GM12878 (cell line): ENCODE measurements at regions not wholly inside any gene's neighbourhood (a gene's known extent, or its start where the extent isn't known, plus 50 kb on each side); places are given as distances from the start of the nearest gene placed in this dataset.

Source experiments
- ATAC-seq: fragments of 200-7000 bp; cut with Tn5 transposase; 3 replicates; pipeline ENCODE4 v1.9.1; 2020; ENCODE audit warnings: mild to moderate bottlenecking, moderate library complexity
- BruUV-seq: library from RNA; stranded (reverse); fragments of 400-500 nt; replicated peaks from 2 replicates; lab custom pipeline; 2021; lab: Mats Ljungman, UMichigan
- CTCF ChIA-PET: fragments of 300-600 bp; sonication (Branson Sonifier 250); formaldehyde crosslinking; extraction: SDS; loops from one replicate; lab custom pipeline; 2021; ENCODE audit warnings: inconsistent platforms; lab: Yijun Ruan, JAX
- POLR2A ChIA-PET: fragments of 350-600 bp; formaldehyde crosslinking; extraction: SDS; loops from one replicate; lab custom pipeline; 2021; ENCODE audit warnings: inconsistent platforms; lab: Charles Lee
- RAD21 ChIA-PET: fragments of 300-600 bp; sonication (Branson Sonifier 250); formaldehyde crosslinking; loops from one replicate; lab custom pipeline; 2023; ENCODE audit warnings: antibody characterized with exemption; ENCODE audit not compliant: unreplicated experiment; lab: Charles Lee
- SMC1A ChIA-PET: fragments of 300-600 bp; sonication (Branson Sonifier 250); formaldehyde crosslinking; loops from one replicate; lab custom pipeline; 2023; ENCODE audit not compliant: unreplicated experiment, uncharacterized antibody; lab: Charles Lee
- DNase-seq: peaks from one replicate; pipeline ENCODE4 v3.0.0-alpha.2; 2011; ENCODE audit warnings: low read depth, low spot score
- FAIRE-seq: peaks from 3 replicates; lab custom pipeline; 2011; peaks lifted over from hg19 to GRCh38; lab: Jason Lieb, UNC
- H2AFZ ChIP-seq: 2 replicates; pipeline ENCODE4 v1.6.0; 2011; ENCODE audit warnings: low read depth, low read length, control low read depth; ENCODE audit not compliant: control insufficient read depth
- H3K27ac ChIP-seq: 2 replicates; pipeline ENCODE4 v1.5.1; 2011; ENCODE audit warnings: control low read depth; ENCODE audit not compliant: control insufficient read depth, insufficient read depth
- H3K27me3 ChIP-seq, 2 experiments: replicated peaks in 1 of 2; 2 replicates each; pipeline versions ENCODE4 v1.6.0 to v1.6.1; 2011; ENCODE audit warnings: low read length in 1 of 2; ENCODE audit not compliant: control insufficient read depth in 2 of 2, insufficient read depth in 2 of 2
- H3K36me3 ChIP-seq, 2 experiments: 2 replicates each; pipeline ENCODE4 v1.5.1; 2011; ENCODE audit warnings: low read length in 1 of 2; ENCODE audit not compliant: control insufficient read depth in 2 of 2, insufficient read depth in 2 of 2
- H3K4me1 ChIP-seq: 2 replicates; pipeline ENCODE4 v1.6.1; 2011; ENCODE audit warnings: mild to moderate bottlenecking, low read length, moderate library complexity, mixed read lengths; ENCODE audit not compliant: control insufficient read depth, insufficient read depth
- H3K4me2 ChIP-seq: 2 replicates; pipeline ENCODE4 v1.6.0; 2011; ENCODE audit warnings: control low read depth; ENCODE audit not compliant: control insufficient read depth, insufficient read depth
- H3K4me3 ChIP-seq: fragments of 200-600 bp; sonication (generic); 2 replicates; pipeline ENCODE4 v1.5.1; 2016
- H3K79me2 ChIP-seq: 2 replicates; pipeline ENCODE4 v1.6.0; 2011; ENCODE audit warnings: low read length; ENCODE audit not compliant: control insufficient read depth, insufficient read depth
- H3K9ac ChIP-seq: 2 replicates; pipeline ENCODE4 v1.8.0; 2011; ENCODE audit warnings: low read length, control low read depth, mixed read lengths; ENCODE audit not compliant: control insufficient read depth, insufficient read depth
- H3K9me3 ChIP-seq: replicated peaks from 3 replicates; pipeline ENCODE4 v1.5.1; 2011; ENCODE audit warnings: mild to moderate bottlenecking, low read length; ENCODE audit not compliant: control insufficient read depth, insufficient read depth
- H4K20me1 ChIP-seq: 2 replicates; pipeline ENCODE4 v1.6.0; 2011; ENCODE audit not compliant: control insufficient read depth, insufficient read depth
- CBX3 ChIP-seq: fragments of 200-600 bp; sonication (generic); IDR thresholded peaks from 2 replicates; pipeline ENCODE4 v1.6.1; 2016; ENCODE audit warnings: low read depth, borderline replicate concordance
- CEBPB ChIP-seq, 2 experiments: fragments of 150-350 bp in 1 of 2; IDR thresholded peaks; 2 replicates each; pipeline ENCODE4 v1.6.1; 2012 to 2014; ENCODE audit warnings: low read depth in 2 of 2, low read length in 2 of 2, borderline replicate concordance in 1 of 2, inconsistent platforms in 1 of 2
- CHD2 ChIP-seq: IDR thresholded peaks from 2 replicates; pipeline ENCODE4 v1.6.1; 2011; ENCODE audit warnings: low read depth, low read length, improper control_type of control experiment, borderline replicate concordance
- JUNB ChIP-seq: IDR thresholded peaks from 2 replicates; pipeline ENCODE4 v1.6.1; 2016; ENCODE audit warnings: antibody characterized with exemption, mild to moderate bottlenecking
- JUND ChIP-seq: IDR thresholded peaks from 2 replicates; pipeline ENCODE4 v1.6.1; 2012; ENCODE audit warnings: low read depth, mild to moderate bottlenecking, low read length, improper control_type of control experiment, moderate library complexity
- PAX5 ChIP-seq: IDR thresholded peaks from 2 replicates; pipeline ENCODE4 v1.6.1; 2011; ENCODE audit warnings: low read depth, low read length, borderline replicate concordance
- PAX8 ChIP-seq: fragments of 450-650 bp; IDR thresholded peaks from 2 replicates; pipeline ENCODE4 v1.6.1; 2017; ENCODE audit warnings: mild to moderate bottlenecking, moderate library complexity
- PML ChIP-seq: IDR thresholded peaks from 2 replicates; pipeline ENCODE4 v1.6.1; 2012; ENCODE audit warnings: low read length, inconsistent platforms
- RELA ChIP-seq: fragments of 450-650 bp; IDR thresholded peaks from 2 replicates; pipeline ENCODE4 v1.8.0; 2014; ENCODE audit warnings: borderline replicate concordance; ENCODE audit not compliant: partially characterized antibody
- SUPT20H ChIP-seq: IDR thresholded peaks from 2 replicates; pipeline ENCODE4 v1.6.1; 2011; ENCODE audit warnings: low read depth, mild to moderate bottlenecking, low read length, moderate library complexity, borderline replicate concordance; ENCODE audit not compliant: control insufficient read depth
- SUZ12 ChIP-seq: fragments of 200-600 bp; sonication (generic); IDR thresholded peaks from one replicate; pipeline ENCODE4 v1.6.1; 2018; ENCODE audit warnings: antibody characterized with exemption, mild to moderate bottlenecking; ENCODE audit not compliant: unreplicated experiment
- TCF3 ChIP-seq: IDR thresholded peaks from 2 replicates; pipeline ENCODE4 v1.6.1; 2012; ENCODE audit warnings: low read depth, mild to moderate bottlenecking, low read length, borderline replicate concordance; ENCODE audit not compliant: insufficient read depth
- WGBS: methylation state at CpG from one replicate; pipeline ENCODE4 v1.1.6; 2016; ENCODE audit warnings: low lambda C conversion rate; ENCODE audit not compliant: insufficient replicate concordance, insufficient coverage; ENCODE audit errors: missing lambda C conversion rate; 5-methylcytosine and 5-hydroxymethylcytosine counted together
- in situ Hi-C: fragments of 300-500 bp; cut with MboI; formaldehyde crosslinking; loops from 9 replicates; pipeline ENCODE4 v1.14.3; 2018; ENCODE audit warnings: mixed read lengths
- intact Hi-C: fragments of 100-400 bp; cut with micrococcal nuclease; formaldehyde crosslinking; loops from one replicate; pipeline ENCODE4 v1.14.2; 2022; ENCODE audit not compliant: unreplicated experiment
- TF ChIP-seq, protein P1 (sequence below): IDR thresholded peaks from 2 replicates; pipeline ENCODE4 v1.6.1; 2012; ENCODE audit warnings: mild to moderate bottlenecking, low read depth, low read length
- TF ChIP-seq, protein P2 (sequence below): IDR thresholded peaks from 2 replicates; pipeline ENCODE4 v1.6.1; 2012; ENCODE audit warnings: low read depth, low read length, improper control_type of control experiment

DNA sequence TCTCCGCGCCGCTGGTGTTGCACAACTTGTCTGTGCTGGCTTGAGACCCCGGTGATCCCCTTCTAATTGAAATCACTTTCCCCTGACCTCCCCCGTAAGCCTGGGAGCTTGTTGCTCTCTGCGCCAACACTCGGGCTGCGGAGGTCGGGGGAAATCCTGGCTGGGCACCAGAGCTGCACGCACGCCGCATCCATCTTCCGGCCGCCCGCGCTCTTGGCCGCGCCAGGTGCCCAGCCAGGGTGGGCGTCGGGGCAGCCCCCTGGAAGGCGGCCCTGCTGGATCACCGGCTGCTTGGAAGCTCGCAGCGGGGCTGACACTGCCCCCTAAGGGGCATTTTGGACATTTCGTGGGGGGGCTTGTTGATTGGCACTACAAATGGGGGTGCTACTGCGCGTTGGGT, 280.3 kb upstream of the SKOR2 start:
- ChIA-PET SMC1A (no interaction called here), RAD21 (no interaction called here), POLR2A (no interaction called here), CTCF (no interaction called here)
- Histone ChIP-seq H3K4me1 (no peaks in the 10 kb centered on the region), H3K4me2 (no peak overlapping the region), H4K20me1 (no peaks in the 10 kb centered on the region), H2AFZ (no peak overlapping the region), H3K4me3 (no peak overlapping the region), H3K9me3 (no peaks in the 10 kb centered on the region), H3K36me3 (no peaks in the 10 kb centered on the region), H3K27ac (no peak overlapping the region), H3K9ac (no peak overlapping the region), H3K79me2 (no peaks in the 10 kb centered on the region), H3K27me3 (no peaks in the 10 kb centered on the region; a peak in 2 of 4 replicates)
- no peak for ATAC-seq
- no peak for FAIRE-seq
- TF ChIP-seq JUND (no peak), CHD2 (no peak), TCF3 (no peak), CEBPB (IDR thresholded peaks at IDR 0.05; ENCODE audit: borderline replicate concordance in 1 of 2, low read depth in 2 of 2, low read length in 2 of 2) (no peak)
- no peak for DNase-seq
- no TSS peak for BruUV-seq
- intact Hi-C loops (no loop called here), in situ Hi-C loops (no loop called here)
- WGBS: 18% methylated on average over 27 of the region's 27 CpGs

DNA sequence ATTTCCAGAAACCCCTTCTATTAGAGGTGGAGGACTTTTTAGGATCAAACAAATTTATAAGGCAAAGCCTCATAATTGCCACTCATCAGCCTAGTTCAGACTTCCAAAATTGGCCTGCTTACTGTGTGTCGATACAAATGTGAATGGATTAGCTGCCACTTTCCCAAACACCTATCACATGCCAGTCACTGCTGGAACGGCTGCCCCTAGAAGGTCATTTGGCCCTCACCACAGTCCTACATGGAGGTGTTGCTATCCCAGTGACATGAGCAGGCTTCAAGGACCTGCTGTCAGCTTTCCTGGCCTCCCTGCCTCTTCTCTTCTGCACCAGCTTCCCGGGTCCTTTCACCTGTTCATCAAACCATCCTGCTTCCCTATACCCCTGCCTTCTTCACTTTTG, 279.2 kb upstream of the SKOR2 start:
- H3K9me3 ChIP-seq: no peaks in the 10 kb centered on the region
- no peak for FAIRE-seq
- WGBS: 0% methylated on average over 3 of the region's 3 CpGs
- no peaks in the 10 kb centered on the region for H3K36me3 ChIP-seq
- intact Hi-C loops: no loop called here
- H3K4me2 ChIP-seq: no peak overlapping the region
- no peak overlapping the region for H3K9ac ChIP-seq
- no peak for DNase-seq
- no peaks in the 10 kb centered on the region for H3K79me2 ChIP-seq
- H3K27me3 ChIP-seq: no peaks in the 10 kb centered on the region; a peak in 2 of 4 replicates
- no peak overlapping the region for H3K27ac ChIP-seq
- no TSS peak for BruUV-seq
- POLR2A ChIA-PET: no interaction called here
- TF ChIP-seq, protein P1, sequence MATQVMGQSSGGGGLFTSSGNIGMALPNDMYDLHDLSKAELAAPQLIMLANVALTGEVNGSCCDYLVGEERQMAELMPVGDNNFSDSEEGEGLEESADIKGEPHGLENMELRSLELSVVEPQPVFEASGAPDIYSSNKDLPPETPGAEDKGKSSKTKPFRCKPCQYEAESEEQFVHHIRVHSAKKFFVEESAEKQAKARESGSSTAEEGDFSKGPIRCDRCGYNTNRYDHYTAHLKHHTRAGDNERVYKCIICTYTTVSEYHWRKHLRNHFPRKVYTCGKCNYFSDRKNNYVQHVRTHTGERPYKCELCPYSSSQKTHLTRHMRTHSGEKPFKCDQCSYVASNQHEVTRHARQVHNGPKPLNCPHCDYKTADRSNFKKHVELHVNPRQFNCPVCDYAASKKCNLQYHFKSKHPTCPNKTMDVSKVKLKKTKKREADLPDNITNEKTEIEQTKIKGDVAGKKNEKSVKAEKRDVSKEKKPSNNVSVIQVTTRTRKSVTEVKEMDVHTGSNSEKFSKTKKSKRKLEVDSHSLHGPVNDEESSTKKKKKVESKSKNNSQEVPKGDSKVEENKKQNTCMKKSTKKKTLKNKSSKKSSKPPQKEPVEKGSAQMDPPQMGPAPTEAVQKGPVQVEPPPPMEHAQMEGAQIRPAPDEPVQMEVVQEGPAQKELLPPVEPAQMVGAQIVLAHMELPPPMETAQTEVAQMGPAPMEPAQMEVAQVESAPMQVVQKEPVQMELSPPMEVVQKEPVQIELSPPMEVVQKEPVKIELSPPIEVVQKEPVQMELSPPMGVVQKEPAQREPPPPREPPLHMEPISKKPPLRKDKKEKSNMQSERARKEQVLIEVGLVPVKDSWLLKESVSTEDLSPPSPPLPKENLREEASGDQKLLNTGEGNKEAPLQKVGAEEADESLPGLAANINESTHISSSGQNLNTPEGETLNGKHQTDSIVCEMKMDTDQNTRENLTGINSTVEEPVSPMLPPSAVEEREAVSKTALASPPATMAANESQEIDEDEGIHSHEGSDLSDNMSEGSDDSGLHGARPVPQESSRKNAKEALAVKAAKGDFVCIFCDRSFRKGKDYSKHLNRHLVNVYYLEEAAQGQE: no peak
- TF ChIP-seq TCF3 (no peak), JUNB (no peak), RELA (no peak), PAX8 (no peak), PML (no peak), SUZ12 (no peak), SUPT20H (no peak), PAX5 (no peak), CBX3 (no peak)
- TF ChIP-seq, protein P2, sequence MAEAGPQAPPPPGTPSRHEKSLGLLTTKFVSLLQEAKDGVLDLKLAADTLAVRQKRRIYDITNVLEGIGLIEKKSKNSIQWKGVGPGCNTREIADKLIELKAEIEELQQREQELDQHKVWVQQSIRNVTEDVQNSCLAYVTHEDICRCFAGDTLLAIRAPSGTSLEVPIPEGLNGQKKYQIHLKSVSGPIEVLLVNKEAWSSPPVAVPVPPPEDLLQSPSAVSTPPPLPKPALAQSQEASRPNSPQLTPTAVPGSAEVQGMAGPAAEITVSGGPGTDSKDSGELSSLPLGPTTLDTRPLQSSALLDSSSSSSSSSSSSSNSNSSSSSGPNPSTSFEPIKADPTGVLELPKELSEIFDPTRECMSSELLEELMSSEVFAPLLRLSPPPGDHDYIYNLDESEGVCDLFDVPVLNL: no peak
- no peak overlapping the region for H2AFZ ChIP-seq
- RAD21 ChIA-PET: no interaction called here
- SMC1A ChIA-PET: no interaction called here
- H3K4me3 ChIP-seq: no peak overlapping the region
- no peaks in the 10 kb centered on the region for H4K20me1 ChIP-seq
- in situ Hi-C loops: no loop called here
- no peak for ATAC-seq
- CTCF ChIA-PET: no interaction called here
- H3K4me1 ChIP-seq: no peaks in the 10 kb centered on the region
